Activated T-helper 1 cell treated with anti-CD3 and anti-CD28 coated beads, Interleukin-12 subunit alpha, Interleukin-12 subunit beta, Interleukin-2, Interleukin-4 antibody, amounts not matched to agents 30 ng/mL and 10 ng/mL and 1 ng/mL, durations not matched to agents 14 hours and 24 hours and 36 hours (primary cell): ENCODE measurements at regions not wholly inside any gene's neighbourhood (a gene's known extent, or its start where the extent isn't known, plus 50 kb on each side); places are given as distances from the start of the nearest gene placed in this dataset.

Source experiments
- DNase-seq: peaks from one replicate; pipeline ENCODE4 v3.0.0; 2021; ENCODE audit warnings: low spot score
- H3K27ac Mint-ChIP-seq: one replicate; pipeline ENCODE4 v1.8.0; 2021; ENCODE audit warnings: mild to moderate bottlenecking, mixed read lengths
- H3K27me3 Mint-ChIP-seq: one replicate; pipeline ENCODE4 v1.8.0; 2022; ENCODE audit warnings: mild to moderate bottlenecking, moderate library complexity, mixed read lengths; ENCODE audit not compliant: insufficient read depth
- H3K36me3 Mint-ChIP-seq: one replicate; pipeline ENCODE4 v1.8.0; 2021; ENCODE audit warnings: low read depth, mixed read lengths
- H3K4me1 Mint-ChIP-seq: one replicate; pipeline ENCODE4 v1.8.0; 2021; ENCODE audit warnings: low read depth, mixed read lengths
- H3K4me3 Mint-ChIP-seq: one replicate; pipeline ENCODE4 v1.8.0; 2021; ENCODE audit warnings: mild to moderate bottlenecking, moderate library complexity, mixed read lengths
- H3K9me3 Mint-ChIP-seq: one replicate; pipeline ENCODE4 v1.8.0; 2021; ENCODE audit warnings: mixed read lengths
- intact Hi-C: fragments of 100-400 bp; cut with micrococcal nuclease; formaldehyde crosslinking; loops from one replicate; pipeline ENCODE4 v1.15.1; 2024

DNA sequence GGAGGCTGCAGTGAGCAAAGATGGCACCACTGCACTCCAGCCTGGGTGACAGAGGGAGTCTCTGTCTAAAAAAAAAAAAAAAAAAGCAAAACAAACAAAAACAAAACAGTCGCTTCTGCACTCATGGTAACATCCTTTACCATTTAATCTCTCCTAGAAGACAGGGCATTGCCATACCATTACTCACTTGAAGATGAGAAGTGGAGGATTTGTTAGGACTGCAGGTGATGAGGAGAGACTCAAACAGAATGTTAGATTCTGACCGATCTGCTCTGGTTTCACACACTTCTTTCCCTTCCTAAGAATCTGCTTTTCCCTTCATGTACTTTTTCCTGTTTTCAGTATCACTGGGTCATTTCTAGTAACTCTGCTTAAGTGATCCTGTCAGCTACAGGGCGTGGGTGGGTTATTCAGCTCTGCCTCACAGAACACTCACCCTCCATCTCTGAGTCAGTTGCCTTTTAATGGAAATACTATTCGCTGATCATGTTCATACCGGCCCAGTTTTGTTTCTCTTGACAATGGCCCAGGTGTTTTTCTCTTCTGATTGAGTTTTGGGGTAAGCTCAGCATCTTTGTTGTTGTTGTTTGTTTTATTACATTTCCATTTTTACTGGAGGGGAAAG, 148.0 kb upstream of the ERG start:
- Mint-ChIP-seq H3K9me3 (peaks cover 5% of the 10 kb centered on the region), H3K27ac (peak overlapping the region; percentile 20), H3K36me3 (no peaks in the 10 kb centered on the region), H3K27me3 (peaks cover 7% of the 10 kb centered on the region), H3K4me1 (no peaks in the 10 kb centered on the region), H3K4me3 (no peak overlapping the region)
- intact Hi-C loops: no loop called here
- DNase-seq: no peak

DNA sequence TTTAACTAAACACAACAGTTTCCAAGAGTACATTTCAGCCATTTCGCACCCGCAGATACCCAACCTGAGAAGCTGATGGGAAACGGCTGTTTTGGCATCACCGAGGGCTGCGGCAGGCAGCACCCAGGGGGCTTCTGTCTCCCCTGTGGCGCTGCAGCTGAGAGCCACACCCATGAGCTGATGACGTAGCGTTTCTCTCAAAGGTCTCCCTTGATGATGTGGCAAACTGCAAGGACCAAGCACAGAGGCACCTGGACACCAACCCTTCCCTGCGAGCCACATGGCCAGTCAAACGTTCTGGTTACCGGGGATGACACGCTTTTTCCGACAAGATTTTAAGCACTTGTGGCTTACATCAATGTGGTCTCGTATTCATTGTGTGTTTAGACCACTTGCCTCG, 150.8 kb upstream of the ERG start:
- H3K27me3 Mint-ChIP-seq: peaks cover 7% of the 10 kb centered on the region
- no peak overlapping the region for H3K4me3 Mint-ChIP-seq
- no peaks in the 10 kb centered on the region for H3K36me3 Mint-ChIP-seq
- no peak overlapping the region for H3K27ac Mint-ChIP-seq
- H3K9me3 Mint-ChIP-seq: no peaks in the 10 kb centered on the region
- H3K4me1 Mint-ChIP-seq: no peaks in the 10 kb centered on the region
- DNase-seq: no peak
- intact Hi-C loops: no loop called here

DNA sequence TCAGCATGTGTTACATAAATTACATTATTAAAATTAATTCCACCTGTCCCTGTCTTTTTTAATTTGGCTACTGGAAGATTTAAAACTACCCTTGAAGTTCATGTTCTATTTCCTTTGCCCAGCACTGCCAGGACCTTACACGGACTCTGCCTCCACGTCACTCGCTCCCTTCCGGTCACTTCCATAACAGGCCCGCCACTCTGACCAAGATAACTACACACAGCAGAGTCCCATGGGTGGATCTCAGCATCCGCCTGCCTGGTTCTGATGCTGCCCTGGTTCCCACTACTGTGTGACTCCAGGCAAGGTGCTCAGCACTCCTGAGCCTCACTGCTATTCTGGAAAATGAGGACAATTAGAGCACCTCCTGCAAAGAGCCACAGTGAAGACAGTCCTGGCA, 153.3 kb upstream of the ERG start:
- Mint-ChIP-seq H3K27me3 (peaks cover 11% of the 10 kb centered on the region), H3K36me3 (no peaks in the 10 kb centered on the region), H3K27ac (no peak overlapping the region), H3K4me3 (no peak overlapping the region), H3K4me1 (no peaks in the 10 kb centered on the region), H3K9me3 (no peaks in the 10 kb centered on the region)
- intact Hi-C loops: no loop called here
- no peak for DNase-seq

DNA sequence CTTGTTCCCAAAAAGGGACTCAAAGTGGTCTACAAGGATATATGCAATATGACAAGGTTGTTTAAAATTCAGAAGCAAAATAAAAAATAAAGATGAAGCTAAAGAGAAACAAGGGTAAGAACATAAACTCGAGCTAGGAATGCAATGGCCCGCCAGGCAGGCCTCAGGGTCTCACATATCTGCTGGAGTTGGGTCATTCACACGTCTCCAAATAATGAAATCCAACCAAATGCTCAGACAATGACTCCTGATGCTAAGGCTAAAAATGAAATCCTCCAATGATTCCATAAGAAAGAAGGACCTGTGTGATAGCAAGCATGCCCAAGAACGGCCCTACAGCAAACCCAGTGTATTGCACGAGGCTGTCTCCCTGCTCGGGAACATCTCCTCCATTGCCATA, 153.3 kb upstream of the ETS2 start:
- no peak for DNase-seq
- H3K27ac Mint-ChIP-seq: no peak overlapping the region
- H3K36me3 Mint-ChIP-seq: no peaks in the 10 kb centered on the region
- intact Hi-C loops: no loop called here
- peaks cover 10% of the 10 kb centered on the region for H3K27me3 Mint-ChIP-seq
- H3K9me3 Mint-ChIP-seq: no peaks in the 10 kb centered on the region
- H3K4me3 Mint-ChIP-seq: no peak overlapping the region
- H3K4me1 Mint-ChIP-seq: no peaks in the 10 kb centered on the region

DNA sequence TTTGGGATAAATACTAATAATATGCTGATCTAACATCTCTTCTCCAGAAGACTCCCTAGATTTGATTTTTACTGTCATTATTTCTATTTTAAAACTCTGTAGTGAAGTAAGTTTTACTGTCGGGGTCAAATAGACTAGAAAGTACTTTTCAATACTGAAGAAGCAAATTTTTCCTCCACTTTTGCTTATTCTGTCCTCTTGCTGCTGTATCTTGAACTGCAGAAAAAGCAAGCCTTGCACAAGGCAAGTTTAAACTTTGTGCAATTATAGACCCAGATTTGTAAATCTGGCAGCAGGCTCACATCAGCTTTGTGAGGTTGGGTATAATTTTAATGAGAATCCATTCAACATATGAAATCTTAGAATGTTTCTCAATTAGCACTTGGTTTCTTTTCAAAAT, 151.1 kb upstream of the ETS2 start:
- Mint-ChIP-seq H3K4me3 (no peak overlapping the region), H3K9me3 (no peaks in the 10 kb centered on the region), H3K4me1 (no peaks in the 10 kb centered on the region), H3K36me3 (no peaks in the 10 kb centered on the region), H3K27me3 (peaks cover 23% of the 10 kb centered on the region), H3K27ac (no peak overlapping the region)
- intact Hi-C loops: no loop called here
- DNase-seq: no peak

DNA sequence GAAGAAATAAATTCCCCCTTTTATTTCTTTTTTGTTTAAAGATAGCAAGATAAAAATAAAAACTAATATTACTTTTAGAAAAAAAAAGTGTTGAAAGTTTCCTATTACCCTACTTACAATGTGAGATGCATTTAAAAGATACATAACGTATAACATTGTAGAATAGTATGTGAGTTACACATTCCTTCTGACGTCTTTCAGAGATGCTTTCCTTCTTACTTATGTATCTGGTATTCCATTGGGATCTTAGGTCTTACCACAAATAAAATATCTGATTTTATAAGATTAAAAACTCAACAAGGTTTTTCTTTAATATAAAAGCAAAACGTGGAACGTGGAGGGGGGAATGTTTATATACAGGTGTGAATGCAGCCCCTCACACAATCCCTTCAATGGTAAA, 147.2 kb upstream of the ETS2 start:
- Mint-ChIP-seq H3K4me3 (no peak overlapping the region), H3K27ac (no peak overlapping the region), H3K4me1 (peaks cover 8% of the 10 kb centered on the region), H3K9me3 (no peaks in the 10 kb centered on the region), H3K36me3 (peaks cover 2% of the 10 kb centered on the region), H3K27me3 (peaks cover 53% of the 10 kb centered on the region)
- intact Hi-C loops: no loop called here
- DNase-seq: no peak

DNA sequence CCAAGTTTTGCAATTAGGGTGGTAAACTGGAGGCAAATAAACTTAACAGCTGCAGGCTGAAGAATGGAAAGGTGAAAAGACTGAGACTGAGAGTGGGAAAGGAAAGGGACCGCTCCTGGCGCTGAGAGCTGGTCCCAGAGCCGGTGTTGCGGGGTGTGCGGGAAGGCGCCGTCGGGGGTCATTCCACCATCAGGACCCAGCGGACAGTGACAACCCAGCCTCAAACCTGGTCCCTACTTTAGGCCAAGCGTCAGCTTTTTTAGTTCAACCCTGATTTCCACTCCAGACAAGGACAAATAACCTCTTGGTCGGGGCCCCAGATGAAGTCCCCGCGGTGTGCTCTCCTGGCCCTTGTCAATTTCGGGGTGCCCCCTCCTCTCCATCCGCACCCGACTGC, 145.8 kb upstream of the ETS2 start:
- no peak overlapping the region for H3K27ac Mint-ChIP-seq
- peak overlapping the region; percentile 27 for H3K4me3 Mint-ChIP-seq
- peaks cover 2% of the 10 kb centered on the region for H3K36me3 Mint-ChIP-seq
- H3K9me3 Mint-ChIP-seq: no peaks in the 10 kb centered on the region
- no peak for DNase-seq
- intact Hi-C loops: no loop called here
- peaks cover 62% of the 10 kb centered on the region for H3K27me3 Mint-ChIP-seq
- H3K4me1 Mint-ChIP-seq: peaks cover 8% of the 10 kb centered on the region

DNA sequence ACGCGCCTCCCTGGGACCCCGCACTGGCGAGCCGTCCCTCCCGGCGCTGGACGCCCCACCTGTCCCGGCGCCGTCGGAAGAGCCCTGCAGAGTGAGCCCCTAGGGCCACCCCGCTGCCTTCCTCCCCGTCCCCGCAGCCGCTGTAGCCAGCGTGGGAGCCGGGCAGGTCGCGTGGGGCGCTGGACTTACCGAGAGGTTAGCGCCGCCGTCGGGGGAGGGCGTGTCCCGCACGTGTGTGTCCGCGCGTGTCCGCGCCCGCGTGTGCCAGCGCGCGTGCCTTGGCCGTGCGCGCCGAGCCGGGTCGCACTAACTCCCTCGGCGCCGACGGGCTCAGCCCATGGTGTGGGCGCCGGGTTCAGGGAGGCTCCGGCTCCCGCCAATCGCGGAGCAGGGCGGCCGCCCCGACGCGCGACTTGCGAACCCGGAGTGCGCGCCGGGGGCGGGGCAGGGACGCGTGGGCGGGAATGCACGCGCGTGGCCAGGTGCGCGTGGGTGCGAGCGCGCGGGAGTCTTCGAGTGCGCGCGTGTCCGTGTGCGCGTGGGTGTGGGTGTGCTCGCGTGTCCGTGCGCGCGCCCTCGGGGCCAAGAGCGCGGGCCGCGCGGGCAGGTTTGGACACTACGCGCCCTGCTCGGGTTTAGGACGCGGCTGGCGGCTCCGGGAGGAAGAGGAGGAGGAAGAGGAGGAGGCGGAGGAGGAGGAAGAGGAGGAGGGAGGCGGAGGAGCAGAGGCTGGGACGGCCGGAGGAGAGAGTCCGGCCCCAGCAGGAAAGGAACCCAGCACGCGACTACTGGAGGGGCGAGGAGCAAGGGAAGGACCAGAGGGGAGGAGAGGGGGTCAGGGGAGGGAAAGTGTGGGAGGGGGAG, 145.2 kb upstream of the ETS2 start:
- peak overlapping the region; percentile 54 for H3K4me3 Mint-ChIP-seq
- intact Hi-C loops: no loop called here
- H3K4me1 Mint-ChIP-seq: peaks cover 8% of the 10 kb centered on the region
- peaks cover 2% of the 10 kb centered on the region for H3K36me3 Mint-ChIP-seq
- no peak overlapping the region for H3K27ac Mint-ChIP-seq
- no peak for DNase-seq
- peaks cover 57% of the 10 kb centered on the region for H3K27me3 Mint-ChIP-seq
- H3K9me3 Mint-ChIP-seq: no peaks in the 10 kb centered on the region

DNA sequence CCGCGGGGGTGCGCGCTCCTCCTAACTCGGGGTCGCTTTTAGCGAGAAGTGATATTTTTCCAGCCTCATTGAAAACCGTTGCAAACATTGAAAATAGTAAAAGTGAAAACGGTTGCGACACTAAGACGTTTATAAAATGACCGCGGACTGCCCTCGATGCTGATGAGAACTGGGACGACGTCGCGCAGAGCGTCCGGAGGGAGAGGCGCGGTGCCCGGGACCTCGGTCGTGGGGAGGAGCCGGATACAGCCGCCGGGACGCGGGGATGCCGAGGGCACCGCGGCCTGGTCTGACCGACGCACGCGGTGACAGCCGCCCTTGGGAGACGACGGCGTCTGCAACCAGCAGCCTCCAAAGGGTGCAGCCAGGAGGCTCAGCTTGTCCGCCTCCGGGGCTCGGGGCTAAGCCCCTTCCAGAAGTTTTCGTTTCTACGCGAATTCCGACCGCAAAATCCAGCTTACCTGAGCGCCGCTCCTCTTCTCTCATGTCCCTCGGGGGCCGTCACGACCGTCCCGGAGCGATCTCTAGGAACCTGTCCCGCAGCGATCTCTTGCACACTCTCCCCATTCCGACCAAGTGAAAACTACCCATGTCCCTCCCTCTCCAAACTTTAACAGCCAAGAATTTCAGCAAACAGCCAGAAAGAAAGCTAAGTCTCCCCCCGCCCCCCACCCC, 144.4 kb upstream of the ETS2 start:
- Mint-ChIP-seq H3K9me3 (no peaks in the 10 kb centered on the region), H3K4me3 (peak overlapping the region; percentile 54), H3K27ac (peak overlapping the region; percentile 77), H3K4me1 (peaks cover 8% of the 10 kb centered on the region), H3K36me3 (peaks cover 2% of the 10 kb centered on the region), H3K27me3 (peaks cover 56% of the 10 kb centered on the region)
- no peak for DNase-seq
- intact Hi-C loops: no loop called here

DNA sequence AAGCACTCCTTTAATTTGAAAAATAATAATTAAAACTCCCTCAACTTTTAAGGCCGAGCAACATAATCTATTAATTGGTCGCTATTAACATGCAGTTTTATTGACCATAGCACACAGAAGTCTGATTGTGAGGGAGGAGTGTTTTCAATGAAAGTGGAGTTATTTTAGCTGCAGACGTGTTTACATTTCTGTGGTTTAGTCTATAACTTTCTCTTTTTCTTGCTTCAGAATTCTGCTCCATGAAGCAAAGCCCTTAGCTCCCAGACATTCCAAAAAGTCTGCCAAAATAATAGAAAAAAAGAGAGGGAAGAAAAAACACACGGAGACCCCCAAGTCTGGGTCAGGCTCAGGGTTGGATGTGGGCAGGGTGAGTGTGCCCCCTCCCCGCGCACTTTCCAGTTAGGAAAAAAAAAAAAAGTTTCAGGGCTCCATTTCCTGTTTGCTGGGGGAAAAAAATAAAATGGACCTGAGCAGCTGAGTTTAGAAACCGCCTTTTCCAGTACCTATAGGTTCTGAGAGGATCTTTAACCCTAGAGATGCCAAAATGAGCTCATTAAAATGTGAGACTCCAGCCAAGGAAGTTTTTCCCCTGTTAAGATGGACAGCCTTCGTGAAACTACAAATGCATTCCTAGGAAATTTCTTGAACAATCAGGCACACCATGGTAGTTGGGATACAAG, 143.7 kb upstream of the ETS2 start:
- intact Hi-C loops: no loop called here
- Mint-ChIP-seq H3K27ac (no peak overlapping the region), H3K27me3 (peaks cover 54% of the 10 kb centered on the region), H3K4me1 (peaks cover 8% of the 10 kb centered on the region), H3K36me3 (peaks cover 2% of the 10 kb centered on the region), H3K9me3 (no peaks in the 10 kb centered on the region), H3K4me3 (peak overlapping the region; percentile 47)
- no peak for DNase-seq

DNA sequence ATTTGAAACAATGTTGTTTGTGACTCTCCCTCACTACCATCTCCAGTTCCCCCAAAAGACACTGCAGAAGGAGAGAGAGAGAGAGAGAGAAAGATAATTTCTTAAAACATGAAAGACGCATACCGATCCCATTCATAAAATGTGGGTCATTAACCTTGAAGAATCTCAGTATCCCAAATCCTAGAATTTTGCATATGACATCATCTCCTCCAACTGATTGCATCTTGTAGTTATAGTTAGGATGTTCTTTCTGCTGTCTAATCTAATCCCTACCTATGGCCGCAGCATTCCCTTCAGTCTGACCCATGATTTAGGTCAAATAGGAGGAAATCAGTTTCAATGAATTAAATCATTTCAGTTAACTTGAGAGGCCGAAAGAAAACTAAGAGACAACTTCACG, 142.4 kb upstream of the ETS2 start:
- H3K27me3 Mint-ChIP-seq: peaks cover 46% of the 10 kb centered on the region
- H3K9me3 Mint-ChIP-seq: no peaks in the 10 kb centered on the region
- peaks cover 8% of the 10 kb centered on the region for H3K4me1 Mint-ChIP-seq
- H3K4me3 Mint-ChIP-seq: no peak overlapping the region
- H3K27ac Mint-ChIP-seq: no peak overlapping the region
- H3K36me3 Mint-ChIP-seq: peaks cover 2% of the 10 kb centered on the region
- intact Hi-C loops: no loop called here
- no peak for DNase-seq

DNA sequence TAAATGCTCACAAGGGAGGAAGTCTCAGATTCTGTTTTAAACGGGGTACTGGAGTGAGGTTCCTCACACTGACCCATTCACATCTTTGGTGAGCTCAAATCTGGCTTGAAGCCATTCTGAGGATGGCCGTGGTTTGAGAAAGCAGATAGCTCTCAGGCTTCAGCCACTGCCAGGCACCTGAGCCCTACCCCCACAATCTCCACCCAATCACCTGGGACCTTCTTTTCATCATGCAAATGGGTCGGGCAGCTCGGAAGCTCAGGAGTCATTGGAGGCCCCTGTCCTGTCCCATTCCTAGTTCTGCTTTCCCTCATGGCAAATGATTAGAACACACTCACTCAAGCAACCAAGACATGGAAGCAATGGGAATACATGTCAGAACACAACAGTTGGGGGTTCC, 141.4 kb upstream of the ETS2 start:
- no peak overlapping the region for H3K27ac Mint-ChIP-seq
- H3K9me3 Mint-ChIP-seq: no peaks in the 10 kb centered on the region
- intact Hi-C loops: no loop called here
- peaks cover 8% of the 10 kb centered on the region for H3K4me1 Mint-ChIP-seq
- DNase-seq: no peak
- peaks cover 44% of the 10 kb centered on the region for H3K27me3 Mint-ChIP-seq
- peaks cover 2% of the 10 kb centered on the region for H3K36me3 Mint-ChIP-seq
- H3K4me3 Mint-ChIP-seq: no peak overlapping the region

DNA sequence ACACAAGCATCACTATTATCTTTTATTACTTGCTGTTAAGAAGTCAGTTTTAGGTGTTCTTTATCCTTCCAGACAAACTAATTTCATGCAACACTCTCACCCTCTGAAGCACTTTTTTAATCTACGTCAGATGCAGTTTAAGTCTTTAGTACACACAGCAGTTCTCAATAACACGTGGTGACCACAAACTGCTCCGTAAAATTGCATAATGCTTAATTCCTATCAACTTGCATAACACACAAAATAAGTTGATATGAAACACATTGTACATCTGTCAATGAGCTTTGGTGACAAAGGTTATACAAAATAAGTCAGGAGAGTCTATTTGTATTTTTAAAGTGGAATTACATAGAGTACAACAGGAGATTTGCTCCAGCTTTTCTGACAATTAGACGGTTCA, 140.9 kb upstream of the ETS2 start:
- H3K4me3 Mint-ChIP-seq: no peak overlapping the region
- H3K4me1 Mint-ChIP-seq: peaks cover 8% of the 10 kb centered on the region
- intact Hi-C loops: no loop called here
- peaks cover 41% of the 10 kb centered on the region for H3K27me3 Mint-ChIP-seq
- H3K36me3 Mint-ChIP-seq: peaks cover 2% of the 10 kb centered on the region
- H3K9me3 Mint-ChIP-seq: no peaks in the 10 kb centered on the region
- no peak overlapping the region for H3K27ac Mint-ChIP-seq
- DNase-seq: no peak
